Caco-2 (cell line): ENCODE measurements at regions not wholly inside any gene's neighbourhood (a gene's known extent, or its start where the extent isn't known, plus 50 kb on each side); places are given as distances from the start of the nearest gene placed in this dataset.

Source experiments
- BruUV-seq: library from RNA; stranded (reverse); fragments of 400-500 nt; replicated peaks from 2 replicates; lab custom pipeline; 2021; lab: Mats Ljungman, UMichigan
- CTCF ChIA-PET: fragments of 300-600 bp; sonication (Branson Sonifier 250); formaldehyde crosslinking; loops from one replicate; lab custom pipeline; 2022; ENCODE audit warnings: antibody characterized with exemption; lab: Charles Lee
- POLR2A ChIA-PET: fragments of 300-600 bp; sonication (Branson Sonifier 250); formaldehyde crosslinking; loops from one replicate; lab custom pipeline; 2022; ENCODE audit warnings: antibody characterized with exemption; lab: Charles Lee
- DNase-seq, 2 experiments: peaks; one replicate each; pipeline versions ENCODE4 v3.0.0 to v3.0.0-alpha.2; 2020 to 2022
- H3K27me3 ChIP-seq: replicated peaks from 2 replicates; pipeline ENCODE4 v1.6.0; 2011; ENCODE audit warnings: low read length; ENCODE audit not compliant: control insufficient read depth, insufficient read depth
- H3K36me3 ChIP-seq: 2 replicates; pipeline ENCODE4 v1.5.1; 2011; ENCODE audit warnings: low read length; ENCODE audit not compliant: control insufficient read depth, insufficient read depth
- H3K4me1 ChIP-seq: fragments of 250-450 bp; sonication (Bioruptor Pico); 2 replicates; pipeline ENCODE4 v1.5.1; 2020; ENCODE audit warnings: mild to moderate bottlenecking
- H3K4me3 ChIP-seq: 2 replicates; pipeline ENCODE4 v1.5.1; 2011; ENCODE audit warnings: low read depth, mild to moderate bottlenecking, control low read depth, low read length
- H3K9me3 ChIP-seq: fragments of 250-450 bp; sonication (Bioruptor Pico); 2 replicates; pipeline ENCODE4 v1.5.1; 2020; ENCODE audit warnings: mild to moderate bottlenecking, moderate library complexity
- H3K27ac Mint-ChIP-seq: one replicate; pipeline ENCODE4 v1.8.0; 2022; ENCODE audit warnings: mixed read lengths; ENCODE audit not compliant: unreplicated experiment
- H3K27me3 Mint-ChIP-seq: one replicate; pipeline ENCODE4 v1.8.0; 2022; ENCODE audit warnings: mixed read lengths; ENCODE audit not compliant: insufficient read depth, unreplicated experiment
- H3K36me3 Mint-ChIP-seq: one replicate; pipeline ENCODE4 v1.8.0; 2022; ENCODE audit warnings: mild to moderate bottlenecking, mixed read lengths; ENCODE audit not compliant: insufficient read depth, unreplicated experiment
- H3K4me1 Mint-ChIP-seq: one replicate; pipeline ENCODE4 v1.8.0; 2022; ENCODE audit warnings: low read depth, mixed read lengths; ENCODE audit not compliant: unreplicated experiment
- H3K4me3 Mint-ChIP-seq: one replicate; pipeline ENCODE4 v1.8.0; 2022; ENCODE audit warnings: mild to moderate bottlenecking, moderate library complexity, mixed read lengths; ENCODE audit not compliant: unreplicated experiment
- H3K9me3 Mint-ChIP-seq: one replicate; pipeline ENCODE4 v1.8.0; 2022; ENCODE audit warnings: mixed read lengths; ENCODE audit not compliant: unreplicated experiment
- CTCF ChIP-seq, 2 experiments: fragments of 200-600 bp in 1 of 2; IDR thresholded peaks; 1 replicate in 1 of 2; 2 replicates in 1 of 2; pipeline versions ENCODE4 v1.5.1 to v1.8.0; 2011 to 2022; ENCODE audit warnings: antibody characterized with exemption in 1 of 2, control low read depth in 1 of 2, inconsistent platforms in 1 of 2, low read depth in 1 of 2, low read length in 1 of 2, mild to moderate bottlenecking in 1 of 2, moderate library complexity in 1 of 2; ENCODE audit not compliant: insufficient read depth in 1 of 2, severe bottlenecking in 1 of 2, unreplicated experiment in 1 of 2
- intact Hi-C: fragments of 100-400 bp; cut with micrococcal nuclease; formaldehyde crosslinking; loops from one replicate; pipeline ENCODE4 v1.10.0; 2022; ENCODE audit not compliant: unreplicated experiment

- intact Hi-C loops = no loop called here
- no peak overlapping the region for H3K4me3 ChIP-seq
- ChIA-PET CTCF (no interaction called here), POLR2A (no interaction called here)
- no peaks in the 10 kb centered on the region for H3K36me3 ChIP-seq
- H3K4me3 Mint-ChIP-seq = no peak overlapping the region
- no peak overlapping the region for H3K27ac Mint-ChIP-seq
- H3K4me1 ChIP-seq = no peaks in the 10 kb centered on the region
- DNase-seq = no peak
- H3K4me1 Mint-ChIP-seq = no peaks in the 10 kb centered on the region
- peaks cover 5% of the 10 kb centered on the region for H3K27me3 Mint-ChIP-seq
- no TSS peak for BruUV-seq
- H3K36me3 Mint-ChIP-seq = no peaks in the 10 kb centered on the region
- H3K27me3 ChIP-seq = no peaks in the 10 kb centered on the region
- H3K9me3 ChIP-seq = no peaks in the 10 kb centered on the region
- no peak for TF ChIP-seq CTCF (IDR thresholded peaks at IDR 0.05; ENCODE audit: insufficient read depth in 1 of 2, low read depth in 1 of 2, low read length in 1 of 2, severe bottlenecking in 1 of 2, unreplicated experiment in 1 of 2)
- H3K9me3 Mint-ChIP-seq = no peaks in the 10 kb centered on the region
Observed at GRCh38 chr7:110539216-110539615, 551.7 kb upstream of the LRRN3 start.

GRCh38 chr7:110541962-110542361 lies 549.0 kb upstream of the LRRN3 start:
- Histone ChIP-seq H3K36me3 (no peaks in the 10 kb centered on the region), H3K27me3 (no peaks in the 10 kb centered on the region), H3K4me1 (no peaks in the 10 kb centered on the region), H3K9me3 (no peaks in the 10 kb centered on the region), H3K4me3 (no peak overlapping the region)
- no TSS peak for BruUV-seq
- peaks cover 5% of the 10 kb centered on the region for H3K27me3 Mint-ChIP-seq
- no peak for TF ChIP-seq CTCF (IDR thresholded peaks at IDR 0.05; ENCODE audit: insufficient read depth in 1 of 2, low read depth in 1 of 2, low read length in 1 of 2, severe bottlenecking in 1 of 2, unreplicated experiment in 1 of 2)
- CTCF ChIA-PET = no interaction called here
- H3K4me3 Mint-ChIP-seq = no peak overlapping the region
- H3K27ac Mint-ChIP-seq = no peak overlapping the region
- no peaks in the 10 kb centered on the region for H3K4me1 Mint-ChIP-seq
- POLR2A ChIA-PET = no interaction called here
- H3K36me3 Mint-ChIP-seq = no peaks in the 10 kb centered on the region
- DNase-seq = no peak
- no peaks in the 10 kb centered on the region for H3K9me3 Mint-ChIP-seq
- intact Hi-C loops = no loop called here

GRCh38 chr7:110544194-110544593 lies 546.7 kb upstream of the LRRN3 start:
- Histone ChIP-seq H3K4me1 (no peaks in the 10 kb centered on the region), H3K9me3 (no peaks in the 10 kb centered on the region), H3K27me3 (no peaks in the 10 kb centered on the region), H3K36me3 (no peaks in the 10 kb centered on the region), H3K4me3 (no peak overlapping the region)
- H3K4me3 Mint-ChIP-seq = no peak overlapping the region
- H3K27ac Mint-ChIP-seq = no peak overlapping the region
- H3K36me3 Mint-ChIP-seq = no peaks in the 10 kb centered on the region
- no TSS peak for BruUV-seq
- TF ChIP-seq CTCF (IDR thresholded peaks at IDR 0.05; ENCODE audit: insufficient read depth in 1 of 2, low read depth in 1 of 2, low read length in 1 of 2, severe bottlenecking in 1 of 2, unreplicated experiment in 1 of 2) = no peak
- DNase-seq = no peak
- intact Hi-C loops = no loop called here
- no peaks in the 10 kb centered on the region for H3K4me1 Mint-ChIP-seq
- POLR2A ChIA-PET = no interaction called here
- H3K9me3 Mint-ChIP-seq = no peaks in the 10 kb centered on the region
- CTCF ChIA-PET = no interaction called here
- peaks cover 3% of the 10 kb centered on the region for H3K27me3 Mint-ChIP-seq
